Psoas muscle (tissue), 7 donors: ENCODE measurements at regions not wholly inside any gene's neighbourhood (a gene's known extent, or its start where the extent isn't known, plus 50 kb on each side); places are given as distances from the start of the nearest gene placed in this dataset.

Source experiments
- ATAC-seq, 4 donors: fragments of 200-7000 bp; cut with Tn5 transposase; one replicate each; pipeline ENCODE4 v1.9.1; 2020; ENCODE audit warnings: moderate library complexity in 3 of 4, mild to moderate bottlenecking in 2 of 4
- DNase-seq, 2 donors: peaks; one replicate each; pipeline ENCODE4 v3.0.0-alpha.2; 2020
- H3K27ac ChIP-seq: fragments of 200-600 bp; one replicate; pipeline ENCODE4 v1.8.0; 2022
- H3K27me3 ChIP-seq, 3 donors: fragments of 200-600 bp in 1 of 3; one replicate each; pipeline versions ENCODE4 v1.6.1 to v1.8.0; 2013 to 2022; ENCODE audit warnings: low read length in 2 of 3, mild to moderate bottlenecking in 2 of 3, moderate library complexity in 1 of 3; ENCODE audit not compliant: insufficient read depth in 3 of 3
- H3K36me3 ChIP-seq, 2 donors: fragments of 200-600 bp in 1 of 2; one replicate each; pipeline versions ENCODE4 v1.6.1 to v1.8.0; 2013 to 2022; ENCODE audit warnings: low read depth in 1 of 2, mild to moderate bottlenecking in 1 of 2, moderate library complexity in 1 of 2; ENCODE audit not compliant: insufficient read depth in 1 of 2
- H3K4me1 ChIP-seq: fragments of 200-600 bp; one replicate; pipeline ENCODE4 v1.8.0; 2022
- H3K4me3 ChIP-seq: fragments of 200-600 bp; one replicate; pipeline ENCODE4 v1.8.0; 2022; ENCODE audit warnings: mild to moderate bottlenecking
- H3K9me3 ChIP-seq: fragments of 200-600 bp; one replicate; pipeline ENCODE4 v1.8.0; 2022
- CTCF ChIP-seq: fragments of 200-600 bp; IDR thresholded peaks from one replicate; pipeline ENCODE4 v1.8.0; 2022; ENCODE audit warnings: antibody characterized with exemption
- WGBS, 3 donors: extraction: QIAGEN DNeasy Blood & Tissue Kit; methylation state at CpG; one replicate each; pipeline versions ENCODE4 v1.1.6 to v1.1.7; 2013; 5-methylcytosine and 5-hydroxymethylcytosine counted together
- intact Hi-C, 2 donors: fragments of 100-400 bp; cut with DNase I; formaldehyde crosslinking; loops; one replicate each; pipeline versions ENCODE4 v1.11.0 to v1.14.2; 2022
- donor health status: healthy with polysubstance abuse.
- donor health status: DM: no; HTN: no; CAD: no; lungs with moderate emphysema.
- donor health status: Bipolar disorder and iron deficiency.
- donor health status: healthy.
- donor health status: DM: yes; HTN: yes; CAD: no.
- donor health status: DM: no; HTN: no; CAD: no.
- donor health status: DM: yes; HTN: yes; CAD: no.

DNA sequence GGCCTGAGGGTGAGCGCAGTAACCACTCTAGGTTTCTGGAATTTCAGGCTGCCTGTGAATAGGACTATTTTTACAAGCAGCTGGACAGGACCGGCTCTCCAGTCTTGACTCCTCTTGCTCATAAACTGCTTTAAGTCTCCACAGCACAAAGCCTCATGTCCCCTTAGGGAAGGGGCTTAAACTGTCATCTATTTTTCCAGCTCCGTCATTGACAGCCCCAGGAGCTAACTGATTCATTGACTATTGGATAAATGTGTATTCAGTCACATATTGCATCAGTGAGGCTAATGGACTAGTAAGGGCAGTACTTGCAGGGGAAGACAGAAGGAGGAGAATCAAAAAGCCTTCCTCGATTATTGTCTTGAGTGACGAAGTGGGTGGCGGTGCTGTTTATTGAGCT, 719.4 kb upstream of the ADAMTS16 start:
- no peak overlapping the region for H3K27ac ChIP-seq
- no peaks in the 10 kb centered on the region for H3K36me3 ChIP-seq
- no peaks in the 10 kb centered on the region for H3K4me1 ChIP-seq
- H3K27me3 ChIP-seq: no peaks in the 10 kb centered on the region
- H3K9me3 ChIP-seq: no peaks in the 10 kb centered on the region
- H3K4me3 ChIP-seq: no peak overlapping the region
- ATAC-seq (no peak), DNase-seq (no peak)
- WGBS, 3 donors: 72 to 80% (median 72%) methylated on average over 6 of the region's 6 CpGs
- no peak for TF ChIP-seq CTCF
- intact Hi-C loops: no loop called here

GRCh38 chr5:4422247-4422646, 717.9 kb upstream of the ADAMTS16 start:
- Histone ChIP-seq H3K9me3 (no peaks in the 10 kb centered on the region), H3K36me3 (no peaks in the 10 kb centered on the region), H3K27me3 (no peaks in the 10 kb centered on the region), H3K27ac (no peak overlapping the region), H3K4me3 (no peak overlapping the region), H3K4me1 (no peaks in the 10 kb centered on the region)
- TF ChIP-seq CTCF: no peak
- no peak for ATAC-seq
- intact Hi-C loops: no loop called here
- WGBS, 3 donors: 53 to 66% (median 63%) methylated on average over 3 of the region's 3 CpGs
- no peak for DNase-seq

DNA sequence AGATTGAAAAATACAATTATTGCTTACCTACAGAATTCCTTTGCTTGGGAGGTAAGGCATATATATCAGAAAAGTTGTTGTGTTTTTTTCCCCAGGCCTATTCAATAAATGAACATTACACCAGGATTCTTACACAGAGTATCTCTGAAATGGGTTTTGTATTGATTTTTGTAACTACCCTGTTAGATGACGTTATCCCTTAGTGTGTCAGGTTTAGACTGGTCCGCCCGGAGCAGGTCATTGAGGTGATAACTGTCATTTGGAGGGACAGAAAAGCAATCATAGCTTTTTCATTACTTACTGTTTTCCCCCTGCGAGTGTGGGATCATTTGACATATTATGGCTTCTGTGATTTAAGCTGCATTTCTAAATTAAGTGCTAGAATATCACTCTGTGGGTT, 715.2 kb upstream of the ADAMTS16 start:
- no peaks in the 10 kb centered on the region for H3K36me3 ChIP-seq
- no peak overlapping the region for H3K4me3 ChIP-seq
- 81 to 86% (median 85%) methylated on average over 4 of the region's 4 CpGs for WGBS, 3 donors
- ATAC-seq: no peak
- no peaks in the 10 kb centered on the region for H3K4me1 ChIP-seq
- no peaks in the 10 kb centered on the region for H3K27me3 ChIP-seq
- H3K9me3 ChIP-seq: no peaks in the 10 kb centered on the region
- H3K27ac ChIP-seq: no peak overlapping the region
- no peak for TF ChIP-seq CTCF
- intact Hi-C loops: no loop called here
- DNase-seq: no peak

DNA sequence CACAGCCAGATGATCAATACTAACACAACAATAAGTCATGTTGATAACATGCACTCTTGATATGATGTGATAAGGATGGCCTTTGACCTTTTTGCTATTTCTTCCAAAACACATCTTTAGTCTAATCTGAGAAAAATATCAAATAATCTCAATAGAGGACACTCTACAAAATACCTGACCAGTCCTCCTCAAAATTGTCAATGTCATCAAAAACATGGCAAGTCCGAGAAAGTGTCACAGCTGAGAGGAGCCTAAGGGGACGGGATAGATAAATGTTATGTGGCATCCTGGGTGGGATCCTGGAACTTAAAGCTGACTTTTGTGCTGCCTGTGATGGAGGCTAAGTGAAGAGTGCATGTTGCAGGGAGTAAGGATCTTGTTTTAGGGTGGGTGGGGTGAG, 699.6 kb upstream of the ADAMTS16 start:
- no peaks in the 10 kb centered on the region for H3K27me3 ChIP-seq
- H3K4me3 ChIP-seq: no peak overlapping the region
- 83 to 89% (median 84%) methylated on average over 2 of the region's 2 CpGs for WGBS, 3 donors
- H3K27ac ChIP-seq: no peak overlapping the region
- H3K9me3 ChIP-seq: no peaks in the 10 kb centered on the region
- intact Hi-C loops: no loop called here
- DNase-seq (no peak), ATAC-seq (no peak)
- TF ChIP-seq CTCF: no peak
- no peaks in the 10 kb centered on the region for H3K36me3 ChIP-seq
- H3K4me1 ChIP-seq: no peaks in the 10 kb centered on the region

GRCh38 chr5:4442221-4442620, 697.9 kb upstream of the ADAMTS16 start:
- intact Hi-C loops: no loop called here
- DNase-seq: no peak
- no peak overlapping the region for H3K4me3 ChIP-seq
- H3K4me1 ChIP-seq: no peaks in the 10 kb centered on the region
- WGBS, 3 donors: 71 to 78% (median 73%) methylated on average over 4 of the region's 4 CpGs
- H3K36me3 ChIP-seq: no peaks in the 10 kb centered on the region
- H3K9me3 ChIP-seq: peaks cover 4% of the 10 kb centered on the region
- H3K27ac ChIP-seq: no peak overlapping the region
- ATAC-seq: no peak
- H3K27me3 ChIP-seq: no peaks in the 10 kb centered on the region
- TF ChIP-seq CTCF: no peak
